Activated T-cell treated with anti-CD3 and anti-CD28 coated beads for 24 hours (primary cell): ENCODE measurements at regions not wholly inside any gene's neighbourhood (a gene's known extent, or its start where the extent isn't known, plus 50 kb on each side); places are given as distances from the start of the nearest gene placed in this dataset.

Source experiments
- DNase-seq: peaks from one replicate; pipeline ENCODE4 v3.0.0-alpha.2; 2020; ENCODE audit warnings: low read depth

- DNase-seq, result no peak
Measured at GRCh38 chr12:124096109-124096508, 123.1 kb downstream of the ZNF664 start.

GRCh38 chr12:124096869-124097434 lies 123.9 kb downstream of the ZNF664 start:
- DNase-seq, result no peak

- no peak for DNase-seq
Measured at GRCh38 chr12:124097701-124098100, 124.7 kb downstream of the ZNF664 start.

GRCh38 chr12:124098101-124098757 lies 125.2 kb downstream of the ZNF664 start:
- no peak for DNase-seq

GRCh38 chr12:124098887-124099286 lies 125.9 kb downstream of the ZNF664 start:
- DNase-seq, result no peak

GRCh38 chr12:124099661-124100060 lies 126.6 kb downstream of the ZNF664 start:
- no peak for DNase-seq

GRCh38 chr12:124100572-124101178 lies 127.7 kb downstream of the ZNF664 start:
- no peak for DNase-seq

- no peak for DNase-seq
Measured at GRCh38 chr12:124105546-124105945, 132.5 kb downstream of the ZNF664 start.

- no peak for DNase-seq
Measured at GRCh38 chr12:124107351-124107750, 134.3 kb downstream of the ZNF664 start.

GRCh38 chr12:124109760-124110159 lies 136.7 kb downstream of the ZNF664 start:
- DNase-seq, result no peak

- DNase-seq, result no peak
Measured at GRCh38 chr12:124110372-124110883, 137.4 kb downstream of the ZNF664 start.

- no peak for DNase-seq
Measured at GRCh38 chr12:124111006-124111405, 138.0 kb downstream of the ZNF664 start.

- no peak for DNase-seq
Measured at GRCh38 chr12:124114316-124114715, 141.3 kb downstream of the ZNF664 start.

GRCh38 chr12:124115496-124115895 lies 142.5 kb downstream of the ZNF664 start:
- DNase-seq, result no peak

GRCh38 chr12:124115976-124116690 lies 143.1 kb downstream of the ZNF664 start:
- DNase-seq, result no peak

- no peak for DNase-seq
Measured at GRCh38 chr12:124120739-124121138, 147.7 kb downstream of the ZNF664 start.

- no peak for DNase-seq
Measured at GRCh38 chr12:124122722-124123121, 149.7 kb downstream of the ZNF664 start.

- DNase-seq, result no peak
Measured at GRCh38 chr12:124123296-124124000, 150.4 kb downstream of the ZNF664 start.

GRCh38 chr12:124125203-124125871 lies 152.3 kb downstream of the ZNF664 start:
- DNase-seq, result no peak

- no peak for DNase-seq
Measured at GRCh38 chr12:124126950-124127655, 154.1 kb downstream of the ZNF664 start.

- no peak for DNase-seq
Measured at GRCh38 chr12:124129132-124129531, 156.1 kb downstream of the ZNF664 start.
